ENCODE measurements at regions not wholly inside any gene's neighbourhood (a gene's known extent, or its start where the extent isn't known, plus 50 kb on each side); places are given as distances from the start of the nearest gene placed in this dataset.
A peak's percentile ranks its signal among the peaks of the same experiment; 100 is the strongest.

- DNase-seq (ENCODE audit: low read depth): no peak
Measured at GRCh38 chr20:6560978-6561377, 206.5 kb upstream of the BMP2 start.

GRCh38 chr20:6559791-6560190, 207.7 kb upstream of the BMP2 start:
- DNase-seq (ENCODE audit: low read depth): no peak

- no peak for DNase-seq (ENCODE audit: low read depth)
Measured at GRCh38 chr20:6558341-6558740, 209.1 kb upstream of the BMP2 start.

- peak; percentile 55 for DNase-seq (ENCODE audit: low read depth)
Measured at GRCh38 chr20:6533761-6534479, 233.6 kb upstream of the BMP2 start.

GRCh38 chr20:6533351-6533750, 234.1 kb upstream of the BMP2 start:
- peak; percentile 18 for DNase-seq (ENCODE audit: low read depth)

- no peak for DNase-seq (ENCODE audit: low read depth)
Measured at GRCh38 chr20:6530779-6531315, 236.6 kb upstream of the BMP2 start.

- no peak for DNase-seq (ENCODE audit: low read depth)
Measured at GRCh38 chr20:6530254-6530653, 237.2 kb upstream of the BMP2 start.

GRCh38 chr20:6525447-6526303, 241.8 kb upstream of the BMP2 start:
- no peak for DNase-seq (ENCODE audit: low read depth)

- DNase-seq (ENCODE audit: low read depth): no peak
Measured at GRCh38 chr20:6524305-6524704, 243.2 kb upstream of the BMP2 start.

- DNase-seq (ENCODE audit: low read depth): peak; percentile 21
Measured at GRCh38 chr20:6519556-6519955, 247.9 kb upstream of the BMP2 start.

- DNase-seq (ENCODE audit: low read depth): no peak
Measured at GRCh38 chr20:6515261-6515660, 252.2 kb upstream of the BMP2 start.

GRCh38 chr20:6513599-6513998, 253.9 kb upstream of the BMP2 start:
- DNase-seq (ENCODE audit: low read depth): no peak

- DNase-seq (ENCODE audit: low read depth): no peak
Measured at GRCh38 chr20:6509374-6509773, 258.1 kb upstream of the BMP2 start.

- DNase-seq (ENCODE audit: low read depth): no peak
Measured at GRCh38 chr20:6506906-6507305, 260.6 kb upstream of the BMP2 start.

- DNase-seq (ENCODE audit: low read depth): no peak
Measured at GRCh38 chr20:6504826-6505225, 262.7 kb upstream of the BMP2 start.

GRCh38 chr20:6504179-6504578, 263.3 kb upstream of the BMP2 start:
- no peak for DNase-seq (ENCODE audit: low read depth)

- no peak for DNase-seq (ENCODE audit: low read depth)
Measured at GRCh38 chr20:6502999-6503398, 264.5 kb upstream of the BMP2 start.

- DNase-seq (ENCODE audit: low read depth): no peak
Measured at GRCh38 chr20:6502219-6502618, 265.3 kb upstream of the BMP2 start.

GRCh38 chr20:6501061-6501460, 266.4 kb upstream of the BMP2 start:
- peak; percentile 31 for DNase-seq (ENCODE audit: low read depth)

GRCh38 chr20:6499566-6499965, 267.9 kb upstream of the BMP2 start:
- DNase-seq (ENCODE audit: low read depth): no peak

- no peak for DNase-seq (ENCODE audit: low read depth)
Measured at GRCh38 chr20:6496874-6497273, 270.6 kb upstream of the BMP2 start.

GRCh38 chr20:6495907-6496306, 271.6 kb upstream of the BMP2 start:
- DNase-seq (ENCODE audit: low read depth): no peak
